ENCODE measurements at regions not wholly inside any gene's neighbourhood (a gene's known extent, or its start where the extent isn't known, plus 50 kb on each side); places are given as distances from the start of the nearest gene placed in this dataset.

DNA sequence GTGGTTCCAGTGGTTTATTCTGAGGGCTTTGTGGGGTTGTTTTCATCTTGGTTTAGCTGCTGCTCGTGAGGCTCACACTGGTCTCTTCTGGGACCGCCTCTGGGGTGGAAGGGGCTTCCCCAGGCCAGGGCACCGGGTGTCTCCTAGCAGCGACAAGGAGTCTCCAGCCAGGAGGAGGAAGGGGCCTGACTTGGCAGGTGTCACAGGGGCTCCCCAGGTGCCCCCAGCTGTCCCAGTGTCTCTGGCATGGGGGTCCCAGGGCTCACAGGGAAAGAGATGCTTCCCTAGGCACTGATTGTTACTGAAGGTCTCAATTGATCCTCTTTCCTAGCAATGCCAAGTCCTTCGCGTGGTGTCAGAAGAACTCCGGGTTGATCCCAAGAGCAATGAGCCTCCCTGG lies 241.1 kb upstream of the IRX4 start:
- DNase-seq: no peak

DNA sequence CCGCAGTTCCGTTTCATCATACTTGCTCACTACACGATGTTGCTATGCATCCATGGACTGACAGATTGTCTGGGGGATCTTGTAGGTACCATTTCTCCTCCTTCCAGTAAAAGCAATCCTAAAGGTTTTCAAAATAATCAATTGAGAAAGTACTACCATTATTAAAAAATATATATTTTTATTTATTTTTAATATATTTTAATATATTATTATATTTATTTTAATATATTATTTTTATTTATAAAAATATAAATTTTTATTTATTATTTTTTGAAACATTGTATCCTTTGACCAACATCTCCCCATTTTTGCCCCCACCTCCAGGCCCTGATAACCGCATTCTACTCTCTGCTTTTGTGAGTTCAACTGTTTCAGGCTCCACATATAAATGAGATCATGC lies 237.6 kb upstream of the IRX4 start:
- DNase-seq: no peak

- no peak for DNase-seq
Observed at GRCh38 chr5:2119573-2119972, 236.8 kb upstream of the IRX4 start.

DNA sequence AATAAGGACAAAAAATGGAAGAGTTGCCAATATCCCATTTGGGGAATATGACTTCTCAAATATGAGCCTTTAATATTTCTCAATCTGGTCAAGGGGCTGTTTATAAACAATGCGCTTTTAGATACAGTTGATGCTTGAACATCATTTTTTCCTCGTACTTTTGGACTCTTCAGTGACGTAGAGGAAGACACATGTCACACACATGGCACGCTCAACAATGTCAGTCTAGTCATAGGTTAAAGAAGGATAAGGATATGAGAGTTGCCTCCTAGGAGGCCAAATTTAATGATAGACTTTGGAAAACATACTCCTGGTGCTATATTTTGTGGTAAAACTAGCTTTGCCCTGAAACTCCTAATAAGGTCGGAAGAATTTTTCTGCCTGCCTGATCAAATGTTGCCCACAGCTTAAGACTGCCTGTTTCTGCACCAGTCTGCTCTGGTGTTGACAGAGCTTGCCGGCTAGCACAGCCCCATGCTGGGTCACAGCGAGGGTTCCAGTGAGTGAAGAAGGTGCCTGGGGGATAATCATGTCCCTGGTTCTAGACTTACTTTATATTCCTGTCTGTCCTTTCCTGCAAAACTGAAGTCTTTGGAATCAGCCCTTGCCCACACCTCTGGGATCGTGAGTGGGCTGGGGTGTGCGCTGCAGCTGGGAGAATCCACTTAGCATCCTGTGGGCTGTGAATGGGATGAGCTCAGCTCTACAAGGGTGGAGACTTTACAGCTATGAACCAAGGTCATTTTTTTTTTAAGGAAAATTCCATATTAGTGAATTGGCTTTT lies 230.8 kb upstream of the IRX4 start:
- no peak for DNase-seq

- DNase-seq: no peak
Observed at GRCh38 chr5:2112173-2113025, 229.7 kb upstream of the IRX4 start.

- no peak for DNase-seq
Observed at GRCh38 chr5:2111569-2112105, 228.9 kb upstream of the IRX4 start.

GRCh38 chr5:2110934-2111462 lies 228.3 kb upstream of the IRX4 start:
- no peak for DNase-seq

DNA sequence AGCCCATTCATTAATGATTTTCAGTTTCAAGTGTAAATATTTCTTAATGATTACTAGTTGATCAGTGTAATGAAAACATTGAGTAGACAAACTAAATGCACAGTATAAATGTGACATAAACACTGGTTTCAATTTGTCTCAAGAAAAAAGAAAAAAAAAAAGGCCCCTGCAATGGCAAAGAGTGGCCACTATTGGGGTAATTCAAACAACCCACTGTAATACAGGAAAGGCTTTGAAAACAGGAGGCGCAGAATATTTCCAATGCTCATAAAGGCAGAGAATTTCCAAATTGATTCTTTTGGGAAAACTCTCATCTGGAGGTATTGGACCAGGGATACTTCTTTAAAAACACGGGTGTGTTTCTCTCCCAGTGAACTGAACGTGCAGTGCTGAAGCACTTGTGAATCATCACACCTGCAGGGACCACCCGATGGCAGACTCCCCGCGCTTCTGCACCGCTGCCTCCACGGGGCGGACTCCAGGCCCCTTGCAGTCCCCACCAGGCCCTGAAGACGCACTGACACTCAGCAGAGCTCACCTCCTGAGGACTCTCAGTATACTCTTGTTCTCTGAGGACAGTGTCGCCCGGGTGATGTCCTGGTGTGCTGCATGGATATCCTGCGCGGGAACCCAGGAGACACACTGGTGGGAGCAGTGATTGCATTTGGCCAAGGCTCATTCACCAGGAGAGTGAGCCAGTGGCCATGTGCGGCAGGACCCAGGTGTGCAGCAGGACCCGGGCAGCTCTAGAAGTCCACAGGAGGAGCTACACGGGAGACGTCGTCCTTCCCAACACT lies 227.6 kb upstream of the IRX4 start:
- no peak for DNase-seq

GRCh38 chr5:2109566-2109965 lies 226.8 kb upstream of the IRX4 start:
- DNase-seq: no peak

DNA sequence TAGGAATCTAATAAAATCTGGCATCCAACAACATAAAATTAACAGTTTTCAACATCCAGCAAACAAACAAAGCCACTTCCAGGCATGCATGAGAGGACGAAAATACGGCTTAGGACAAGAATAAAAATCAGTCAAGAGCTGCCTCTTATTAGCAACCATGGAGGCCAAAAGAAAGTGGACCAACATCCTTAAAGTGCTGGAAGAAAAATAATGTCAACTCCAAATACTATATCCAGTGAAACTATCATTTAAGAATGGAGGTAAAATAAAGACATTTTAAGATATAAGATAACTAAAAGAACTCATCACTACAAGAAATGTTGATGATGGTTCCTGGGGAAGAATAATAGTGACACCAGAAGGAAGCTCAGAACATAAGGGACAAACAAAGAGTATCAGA lies 224.0 kb upstream of the IRX4 start:
- no peak for DNase-seq

GRCh38 chr5:2105141-2105540 lies 222.4 kb upstream of the IRX4 start:
- DNase-seq: no peak

DNA sequence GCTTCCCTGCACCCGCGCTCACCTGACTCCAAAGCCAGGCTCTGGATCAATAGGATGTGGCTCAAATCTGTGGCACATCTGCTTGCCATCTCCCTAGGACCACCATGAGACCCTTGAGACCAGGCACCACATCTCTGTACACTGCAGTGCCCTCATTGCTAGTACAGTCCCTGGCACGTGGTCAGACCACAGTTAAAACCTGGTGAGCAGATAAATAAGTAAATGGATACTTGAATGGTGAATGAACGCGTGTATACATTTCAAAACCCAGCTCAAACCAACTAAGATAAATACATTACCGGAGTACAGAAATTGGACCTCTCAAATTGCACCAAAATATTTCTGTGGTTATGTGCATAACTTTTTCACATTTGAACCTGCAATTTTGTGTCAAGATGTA lies 221.2 kb upstream of the IRX4 start:
- DNase-seq: no peak

GRCh38 chr5:2102819-2103776 lies 220.4 kb upstream of the IRX4 start:
- no peak for DNase-seq

DNA sequence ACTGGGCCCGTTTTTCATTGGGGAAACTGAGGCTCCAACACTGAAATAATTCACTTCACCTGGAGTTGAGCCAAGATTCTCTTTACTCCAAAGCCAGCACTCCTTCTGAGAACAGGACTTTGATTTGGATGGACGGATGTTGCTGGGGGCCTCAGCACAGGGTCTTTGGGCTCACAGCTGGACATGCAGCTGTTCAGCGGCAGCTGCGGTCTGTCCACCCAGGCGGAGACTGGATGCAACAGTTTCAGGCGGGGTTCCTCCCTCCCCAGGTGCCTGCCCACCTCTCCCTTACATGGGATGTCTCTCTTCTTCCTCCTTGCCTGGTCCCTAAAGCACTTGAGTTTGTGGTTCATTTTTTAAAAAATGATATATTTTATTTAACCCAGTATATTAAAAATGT lies 219.0 kb upstream of the IRX4 start:
- no peak for DNase-seq

DNA sequence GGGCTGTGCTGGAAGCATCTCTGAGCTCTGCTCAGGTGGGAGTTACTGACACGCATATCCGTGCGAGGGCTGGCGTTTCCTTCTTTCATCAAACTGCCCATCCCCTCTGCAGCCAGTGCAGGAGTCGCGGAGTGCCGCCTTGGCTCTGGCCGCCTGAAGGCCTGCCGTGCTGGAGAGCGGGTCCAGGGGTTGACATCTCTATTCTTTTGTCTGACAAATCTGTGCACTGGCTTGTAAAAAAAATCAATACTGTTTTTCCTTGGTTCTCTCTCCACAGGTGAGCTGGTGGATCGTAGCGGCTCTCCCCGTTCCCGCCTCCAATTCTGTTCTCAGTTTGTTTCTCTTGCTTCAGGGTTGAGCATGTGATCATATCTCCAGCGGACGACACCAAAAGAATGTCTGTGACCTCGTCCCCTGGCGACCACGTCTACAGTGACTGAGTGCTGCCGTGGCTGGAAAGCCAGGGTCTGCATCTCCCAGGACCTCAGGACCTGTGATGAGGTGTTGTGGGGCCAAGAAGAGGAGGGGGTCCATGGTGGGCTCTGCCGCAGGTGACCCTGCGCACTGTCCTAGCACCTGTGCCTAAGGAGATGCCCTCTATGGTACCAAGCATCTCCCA lies 214.3 kb upstream of the IRX4 start:
- DNase-seq: no peak

DNA sequence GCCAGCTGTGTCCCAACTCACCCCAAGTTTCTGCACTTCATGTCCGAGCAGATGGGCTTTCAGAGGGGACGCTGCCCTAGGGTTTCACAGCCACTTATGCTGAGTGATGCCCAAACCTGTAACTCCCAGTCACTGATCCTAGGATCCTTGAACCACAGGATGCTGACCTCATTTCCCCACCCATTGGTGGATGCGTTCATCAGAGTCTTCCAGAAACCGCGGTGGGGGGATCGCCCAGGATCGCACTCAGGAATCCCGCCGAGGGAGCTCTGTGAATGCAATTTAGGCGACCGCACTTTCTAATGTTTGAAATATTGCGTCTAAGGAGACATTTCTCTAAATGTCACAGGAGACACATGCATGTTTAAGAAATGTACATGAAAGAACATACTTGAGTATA lies 212.3 kb upstream of the IRX4 start:
- DNase-seq: no peak

GRCh38 chr5:2094616-2094995 lies 211.9 kb upstream of the IRX4 start:
- DNase-seq: no peak

DNA sequence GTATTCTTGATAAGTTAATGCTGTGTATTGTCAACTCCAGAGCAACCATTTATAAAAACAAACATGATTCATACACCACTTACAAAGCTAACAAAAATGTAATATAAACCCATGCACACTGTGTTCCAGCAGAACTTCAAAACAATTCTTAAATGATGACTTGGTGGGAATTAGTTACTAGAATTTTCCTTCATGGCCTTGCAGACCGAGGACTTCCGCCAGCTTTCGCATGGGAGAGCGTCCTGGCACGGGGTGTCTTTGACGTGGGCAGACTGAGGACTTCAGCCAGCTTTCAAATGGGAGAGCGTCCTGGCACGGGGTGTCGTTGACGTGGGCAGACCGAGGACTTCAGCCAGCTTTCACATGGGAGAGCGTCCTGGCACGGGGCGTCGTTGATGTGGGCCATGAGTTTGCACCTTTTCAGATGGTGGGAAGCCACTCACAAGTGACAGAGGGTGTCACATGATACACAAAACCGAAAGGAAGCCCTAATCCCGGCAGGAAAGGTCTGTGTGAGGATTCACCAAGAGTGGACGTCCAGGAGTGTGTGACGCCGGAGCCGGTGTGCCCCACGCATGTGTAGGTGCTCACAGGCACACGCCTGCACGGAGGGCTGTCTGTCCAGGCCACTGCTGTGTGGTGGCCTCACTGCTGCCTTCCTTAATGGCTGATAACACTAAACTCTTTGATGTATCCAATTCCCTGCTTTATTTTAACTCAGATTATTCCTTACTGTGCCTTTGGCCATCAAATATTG lies 211.3 kb upstream of the IRX4 start:
- DNase-seq: no peak

- no peak for DNase-seq
Observed at GRCh38 chr5:2091921-2092320, 209.2 kb upstream of the IRX4 start.

- no peak for DNase-seq
Observed at GRCh38 chr5:2087980-2088379, 205.3 kb upstream of the IRX4 start.
